GM12878 (cell line): ENCODE measurements at regions not wholly inside any gene's neighbourhood (a gene's known extent, or its start where the extent isn't known, plus 50 kb on each side); places are given as distances from the start of the nearest gene placed in this dataset.

Source experiments
- ATAC-seq: fragments of 200-7000 bp; cut with Tn5 transposase; 3 replicates; pipeline ENCODE4 v1.9.1; 2020; ENCODE audit warnings: mild to moderate bottlenecking, moderate library complexity
- BruUV-seq: library from RNA; stranded (reverse); fragments of 400-500 nt; replicated peaks from 2 replicates; lab custom pipeline; 2021; lab: Mats Ljungman, UMichigan
- CTCF ChIA-PET: fragments of 300-600 bp; sonication (Branson Sonifier 250); formaldehyde crosslinking; extraction: SDS; loops from one replicate; lab custom pipeline; 2021; ENCODE audit warnings: inconsistent platforms; lab: Yijun Ruan, JAX
- POLR2A ChIA-PET: fragments of 350-600 bp; formaldehyde crosslinking; extraction: SDS; loops from one replicate; lab custom pipeline; 2021; ENCODE audit warnings: inconsistent platforms; lab: Charles Lee
- RAD21 ChIA-PET: fragments of 300-600 bp; sonication (Branson Sonifier 250); formaldehyde crosslinking; loops from one replicate; lab custom pipeline; 2023; ENCODE audit warnings: antibody characterized with exemption; ENCODE audit not compliant: unreplicated experiment; lab: Charles Lee
- SMC1A ChIA-PET: fragments of 300-600 bp; sonication (Branson Sonifier 250); formaldehyde crosslinking; loops from one replicate; lab custom pipeline; 2023; ENCODE audit not compliant: unreplicated experiment, uncharacterized antibody; lab: Charles Lee
- DNase-seq: peaks from one replicate; pipeline ENCODE4 v3.0.0-alpha.2; 2011; ENCODE audit warnings: low read depth, low spot score
- FAIRE-seq: peaks from 3 replicates; lab custom pipeline; 2011; peaks lifted over from hg19 to GRCh38; lab: Jason Lieb, UNC
- H2AFZ ChIP-seq: 2 replicates; pipeline ENCODE4 v1.6.0; 2011; ENCODE audit warnings: low read depth, low read length, control low read depth; ENCODE audit not compliant: control insufficient read depth
- H3K27ac ChIP-seq: 2 replicates; pipeline ENCODE4 v1.5.1; 2011; ENCODE audit warnings: control low read depth; ENCODE audit not compliant: control insufficient read depth, insufficient read depth
- H3K27me3 ChIP-seq, 2 experiments: replicated peaks in 1 of 2; 2 replicates each; pipeline versions ENCODE4 v1.6.0 to v1.6.1; 2011; ENCODE audit warnings: low read length in 1 of 2; ENCODE audit not compliant: control insufficient read depth in 2 of 2, insufficient read depth in 2 of 2
- H3K36me3 ChIP-seq, 2 experiments: 2 replicates each; pipeline ENCODE4 v1.5.1; 2011; ENCODE audit warnings: low read length in 1 of 2; ENCODE audit not compliant: control insufficient read depth in 2 of 2, insufficient read depth in 2 of 2
- H3K4me1 ChIP-seq: 2 replicates; pipeline ENCODE4 v1.6.1; 2011; ENCODE audit warnings: mild to moderate bottlenecking, low read length, moderate library complexity, mixed read lengths; ENCODE audit not compliant: control insufficient read depth, insufficient read depth
- H3K4me2 ChIP-seq: 2 replicates; pipeline ENCODE4 v1.6.0; 2011; ENCODE audit warnings: control low read depth; ENCODE audit not compliant: control insufficient read depth, insufficient read depth
- H3K4me3 ChIP-seq: fragments of 200-600 bp; sonication (generic); 2 replicates; pipeline ENCODE4 v1.5.1; 2016
- H3K79me2 ChIP-seq: 2 replicates; pipeline ENCODE4 v1.6.0; 2011; ENCODE audit warnings: low read length; ENCODE audit not compliant: control insufficient read depth, insufficient read depth
- H3K9ac ChIP-seq: 2 replicates; pipeline ENCODE4 v1.8.0; 2011; ENCODE audit warnings: low read length, control low read depth, mixed read lengths; ENCODE audit not compliant: control insufficient read depth, insufficient read depth
- H3K9me3 ChIP-seq: replicated peaks from 3 replicates; pipeline ENCODE4 v1.5.1; 2011; ENCODE audit warnings: mild to moderate bottlenecking, low read length; ENCODE audit not compliant: control insufficient read depth, insufficient read depth
- H4K20me1 ChIP-seq: 2 replicates; pipeline ENCODE4 v1.6.0; 2011; ENCODE audit not compliant: control insufficient read depth, insufficient read depth
- ASH2L ChIP-seq: fragments of 300-600, 200-600 bp; sonication (generic); IDR thresholded peaks from 2 replicates; pipeline ENCODE4 v1.6.1; 2017; ENCODE audit warnings: low read depth, mild to moderate bottlenecking, borderline replicate concordance
- MAX ChIP-seq: IDR thresholded peaks from 2 replicates; pipeline ENCODE4 v1.6.1; 2012; ENCODE audit warnings: low read depth, low read length, improper control_type of control experiment
- NFIC ChIP-seq: IDR thresholded peaks from 2 replicates; pipeline ENCODE4 v1.6.1; 2012; ENCODE audit warnings: low read depth, mild to moderate bottlenecking, inconsistent platforms, low read length, moderate library complexity
- NR2C2 ChIP-seq: IDR thresholded peaks from 2 replicates; pipeline ENCODE4 v1.6.1; 2011; ENCODE audit warnings: borderline replicate concordance, low read depth; ENCODE audit not compliant: control insufficient read depth, insufficient read length
- RELA ChIP-seq: fragments of 450-650 bp; IDR thresholded peaks from 2 replicates; pipeline ENCODE4 v1.8.0; 2014; ENCODE audit warnings: borderline replicate concordance; ENCODE audit not compliant: partially characterized antibody
- SIX5 ChIP-seq: IDR thresholded peaks from 2 replicates; pipeline ENCODE4 v1.6.1; 2011; ENCODE audit warnings: mild to moderate bottlenecking, low read depth, low read length, moderate library complexity; ENCODE audit not compliant: severe bottlenecking
- SMC3 ChIP-seq: IDR thresholded peaks from 2 replicates; pipeline ENCODE4 v1.6.1; 2011; ENCODE audit warnings: low read length, improper control_type of control experiment, borderline replicate concordance
- USF2 ChIP-seq: IDR thresholded peaks from 2 replicates; pipeline ENCODE4 v1.6.1; 2011; ENCODE audit warnings: low read depth, low read length, improper control_type of control experiment, borderline replicate concordance
- YY1 ChIP-seq: IDR thresholded peaks from 2 replicates; pipeline ENCODE4 v1.6.1; 2011; ENCODE audit warnings: low read depth, mild to moderate bottlenecking, low read length
- ZNF622 ChIP-seq: fragments of 450-650 bp; IDR thresholded peaks from 2 replicates; pipeline ENCODE4 v1.6.1; 2017; ENCODE audit warnings: mild to moderate bottlenecking, inconsistent platforms
- WGBS: methylation state at CpG from one replicate; pipeline ENCODE4 v1.1.6; 2016; ENCODE audit warnings: low lambda C conversion rate; ENCODE audit not compliant: insufficient replicate concordance, insufficient coverage; ENCODE audit errors: missing lambda C conversion rate; 5-methylcytosine and 5-hydroxymethylcytosine counted together
- in situ Hi-C: fragments of 300-500 bp; cut with MboI; formaldehyde crosslinking; loops from 9 replicates; pipeline ENCODE4 v1.14.3; 2018; ENCODE audit warnings: mixed read lengths
- intact Hi-C: fragments of 100-400 bp; cut with micrococcal nuclease; formaldehyde crosslinking; loops from one replicate; pipeline ENCODE4 v1.14.2; 2022; ENCODE audit not compliant: unreplicated experiment

- WGBS = 83% methylated on average over 28 of the region's 49 CpGs
- no peaks in the 10 kb centered on the region for H4K20me1 ChIP-seq
- no peaks in the 10 kb centered on the region for H3K4me1 ChIP-seq
- POLR2A ChIA-PET = no interaction called here
- CTCF ChIA-PET = no interaction called here
- TF ChIP-seq NFIC (no peak), SIX5 (no peak), SMC3 (no peak), YY1 (no peak), MAX (no peak), USF2 (no peak), NR2C2 (no peak), ZNF622 (no peak), ASH2L (no peak), RELA (no peak)
- no peak overlapping the region for H3K9ac ChIP-seq
- no peaks in the 10 kb centered on the region for H3K79me2 ChIP-seq
- ATAC-seq (no peak), DNase-seq (no peak), FAIRE-seq (no peak)
- intact Hi-C loops = no loop called here
- RAD21 ChIA-PET = no interaction called here
- H3K27me3 ChIP-seq = no peaks in the 10 kb centered on the region
- SMC1A ChIA-PET = interaction anchor here (0.8 kb wide), 1 partner anchor 31 kb away, joined by 3 read pairs; no protein-coding TSS in a partner anchor
- H3K36me3 ChIP-seq = no peaks in the 10 kb centered on the region
- no peak overlapping the region for H2AFZ ChIP-seq
- H3K9me3 ChIP-seq = no peaks in the 10 kb centered on the region; the same call in 2 of the 3 replicates
- H3K4me3 ChIP-seq = no peak overlapping the region
- BruUV-seq = no TSS peak
- H3K4me2 ChIP-seq = no peak overlapping the region
- in situ Hi-C loops = no loop called here
- no peak overlapping the region for H3K27ac ChIP-seq
Observed at GRCh38 chr5:4866131-4866659, 273.9 kb upstream of the ADAMTS16 start.
